ENCODE measurements at regions not wholly inside any gene's neighbourhood (a gene's known extent, or its start where the extent isn't known, plus 50 kb on each side); places are given as distances from the start of the nearest gene placed in this dataset.

DNA sequence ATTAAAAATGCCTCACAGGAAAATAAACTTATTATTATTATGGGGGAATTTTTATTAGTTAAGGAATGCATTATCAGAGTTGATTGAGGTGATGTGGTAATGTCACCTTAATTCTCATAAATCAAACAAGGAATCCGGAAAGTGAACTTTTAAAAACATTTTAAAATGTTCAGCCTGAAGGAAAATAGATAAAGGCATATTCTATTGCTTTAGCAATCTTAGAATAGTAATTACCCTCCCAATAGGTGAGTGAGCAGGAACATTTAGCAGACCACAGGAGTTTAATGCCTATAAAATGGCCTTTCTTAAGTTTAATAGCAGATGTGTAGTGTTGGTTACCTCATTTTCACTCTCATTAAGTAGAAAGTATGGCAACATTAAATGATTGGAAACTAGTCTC, 160.9 kb upstream of the MAD2L1 start:
- Histone ChIP-seq H4K20me1 (ENCODE audit: control insufficient read depth, extremely low read depth, insufficient read depth, low read length) (no peaks in the 10 kb centered on the region), H3K9me1 (ENCODE audit: control insufficient read depth, extremely low read depth, insufficient read depth, low read length) (no peaks in the 10 kb centered on the region), H3K4me1 (ENCODE audit: control insufficient read depth, extremely low read depth, insufficient read depth, low read length) (no peaks in the 10 kb centered on the region), H3K9ac (ENCODE audit: control insufficient read depth, extremely low read depth, insufficient read depth, low read length) (no peak overlapping the region), H3K27ac (ENCODE audit: control insufficient read depth, insufficient read depth, low read length) (no peak overlapping the region), H3K27me3 (ENCODE audit: control insufficient read depth, extremely low read depth, insufficient read depth, low read length) (no peaks in the 10 kb centered on the region), H3K36me3 (ENCODE audit: control insufficient read depth in 2 of 2, extremely low read depth in 1 of 2, insufficient read depth in 2 of 2, low read length in 2 of 2) (no peaks in the 10 kb centered on the region), H3K4me3 (ENCODE audit: control insufficient read depth in 2 of 3, extremely low read depth in 1 of 3, insufficient read depth in 2 of 3, low read depth in 1 of 3, low read length in 3 of 3) (no peak overlapping the region), H2AFZ (ENCODE audit: control insufficient read depth, low read length) (no peak overlapping the region), H3K79me2 (ENCODE audit: control insufficient read depth, insufficient read depth, low read length) (no peaks in the 10 kb centered on the region), H3K4me2 (ENCODE audit: control insufficient read depth, extremely low read depth, insufficient read depth, low read depth, low read length) (no peak overlapping the region), H3K9me3 (ENCODE audit: control insufficient read depth, low read depth, low read length) (no peaks in the 10 kb centered on the region)
- TF ChIP-seq EZH2 (IDR thresholded peaks at IDR 0.05; ENCODE audit: low read length): no peak
- TF ChIP-seq, protein P1, sequence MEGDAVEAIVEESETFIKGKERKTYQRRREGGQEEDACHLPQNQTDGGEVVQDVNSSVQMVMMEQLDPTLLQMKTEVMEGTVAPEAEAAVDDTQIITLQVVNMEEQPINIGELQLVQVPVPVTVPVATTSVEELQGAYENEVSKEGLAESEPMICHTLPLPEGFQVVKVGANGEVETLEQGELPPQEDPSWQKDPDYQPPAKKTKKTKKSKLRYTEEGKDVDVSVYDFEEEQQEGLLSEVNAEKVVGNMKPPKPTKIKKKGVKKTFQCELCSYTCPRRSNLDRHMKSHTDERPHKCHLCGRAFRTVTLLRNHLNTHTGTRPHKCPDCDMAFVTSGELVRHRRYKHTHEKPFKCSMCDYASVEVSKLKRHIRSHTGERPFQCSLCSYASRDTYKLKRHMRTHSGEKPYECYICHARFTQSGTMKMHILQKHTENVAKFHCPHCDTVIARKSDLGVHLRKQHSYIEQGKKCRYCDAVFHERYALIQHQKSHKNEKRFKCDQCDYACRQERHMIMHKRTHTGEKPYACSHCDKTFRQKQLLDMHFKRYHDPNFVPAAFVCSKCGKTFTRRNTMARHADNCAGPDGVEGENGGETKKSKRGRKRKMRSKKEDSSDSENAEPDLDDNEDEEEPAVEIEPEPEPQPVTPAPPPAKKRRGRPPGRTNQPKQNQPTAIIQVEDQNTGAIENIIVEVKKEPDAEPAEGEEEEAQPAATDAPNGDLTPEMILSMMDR (optimal IDR thresholded peaks at IDR 0.05 in 1 of 3, IDR thresholded peaks at IDR 0.05 in 1 of 3, conservative IDR thresholded peaks at IDR 0.05 in 1 of 3; ENCODE audit: extremely low read depth in 1 of 3, insufficient read depth in 2 of 3, low read length in 3 of 3): no peak
- FAIRE-seq (no peak), DNase-seq (ENCODE audit: low read depth, low spot score) (no peak)
- dilution Hi-C loops (cut with MboI; ENCODE audit: extremely low pct_ligation_motif_present, low sequenced_read_pairs): no loop called here

DNA sequence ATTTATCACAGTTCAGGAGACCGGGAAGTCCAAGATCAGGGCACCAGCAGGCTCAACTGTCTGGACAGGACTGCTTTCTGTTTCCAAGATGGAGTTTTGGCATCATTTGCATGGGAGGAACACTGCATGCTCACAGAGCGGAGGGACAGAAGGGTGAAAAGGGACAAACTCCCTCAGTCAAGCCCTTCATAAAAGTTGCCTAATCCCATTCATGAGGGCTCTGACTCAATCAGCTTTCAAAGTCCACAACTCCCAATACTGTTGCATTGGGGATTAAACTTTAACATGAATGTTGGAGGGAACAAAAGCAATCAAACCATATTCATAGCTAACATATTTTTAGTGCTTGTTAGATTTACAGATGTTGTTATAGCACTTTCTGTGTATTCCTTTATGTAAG, 158.9 kb upstream of the MAD2L1 start:
- dilution Hi-C loops (cut with MboI; ENCODE audit: extremely low pct_ligation_motif_present, low sequenced_read_pairs): no loop called here
- Histone ChIP-seq H2AFZ (ENCODE audit: control insufficient read depth, low read length) (no peak overlapping the region), H3K9me3 (ENCODE audit: control insufficient read depth, low read depth, low read length) (no peaks in the 10 kb centered on the region), H3K4me2 (ENCODE audit: control insufficient read depth, extremely low read depth, insufficient read depth, low read depth, low read length) (no peak overlapping the region), H3K79me2 (ENCODE audit: control insufficient read depth, insufficient read depth, low read length) (no peaks in the 10 kb centered on the region), H3K27ac (ENCODE audit: control insufficient read depth, insufficient read depth, low read length) (no peak overlapping the region), H3K4me3 (ENCODE audit: control insufficient read depth in 2 of 3, extremely low read depth in 1 of 3, insufficient read depth in 2 of 3, low read depth in 1 of 3, low read length in 3 of 3) (no peak overlapping the region), H3K4me1 (ENCODE audit: control insufficient read depth, extremely low read depth, insufficient read depth, low read length) (no peaks in the 10 kb centered on the region), H3K9ac (ENCODE audit: control insufficient read depth, extremely low read depth, insufficient read depth, low read length) (no peak overlapping the region), H3K36me3 (ENCODE audit: control insufficient read depth in 2 of 2, extremely low read depth in 1 of 2, insufficient read depth in 2 of 2, low read length in 2 of 2) (no peaks in the 10 kb centered on the region), H3K9me1 (ENCODE audit: control insufficient read depth, extremely low read depth, insufficient read depth, low read length) (no peaks in the 10 kb centered on the region), H3K27me3 (ENCODE audit: control insufficient read depth, extremely low read depth, insufficient read depth, low read length) (no peaks in the 10 kb centered on the region), H4K20me1 (ENCODE audit: control insufficient read depth, extremely low read depth, insufficient read depth, low read length) (no peaks in the 10 kb centered on the region)
- DNase-seq (ENCODE audit: low read depth, low spot score) (no peak), FAIRE-seq (no peak)
- TF ChIP-seq, protein P1 (optimal IDR thresholded peaks at IDR 0.05 in 1 of 3, IDR thresholded peaks at IDR 0.05 in 1 of 3, conservative IDR thresholded peaks at IDR 0.05 in 1 of 3; ENCODE audit: extremely low read depth in 1 of 3, insufficient read depth in 2 of 3, low read length in 3 of 3): no peak
- no peak for TF ChIP-seq EZH2 (IDR thresholded peaks at IDR 0.05; ENCODE audit: low read length)
